ENCODE measurements at regions not wholly inside any gene's neighbourhood (a gene's known extent, or its start where the extent isn't known, plus 50 kb on each side); places are given as distances from the start of the nearest gene placed in this dataset.
"Not testable (repeated sequence)": the region's sequence is repeated elsewhere in the genome, so short reads cannot be mapped to it uniquely, and the experiment has no call there.

GRCh38 chr9:75814667-75815066 is 75.8 kb upstream of the PCSK5 start:
- H2AFZ ChIP-seq (ENCODE audit: low read depth, low read length): no peak overlapping the region
- H3K27ac ChIP-seq (ENCODE audit: low read length): no peak overlapping the region
- H3K79me2 ChIP-seq (ENCODE audit: low read length): no peaks in the 10 kb centered on the region
- TF ChIP-seq CTCF (IDR thresholded peaks at IDR 0.05; ENCODE audit: low read depth, low read length) (no peak), EZH2phosphoT487 (IDR thresholded peaks at IDR 0.05; ENCODE audit: low read depth) (no peak)
- H3K4me1 ChIP-seq (ENCODE audit: low read length): no peaks in the 10 kb centered on the region
- no peaks in the 10 kb centered on the region for H3K27me3 ChIP-seq (ENCODE audit: low read depth, low read length)
- H3K9ac ChIP-seq (ENCODE audit: low read length): no peak overlapping the region
- no peak overlapping the region for H3K4me3 ChIP-seq (ENCODE audit: low read length)
- no peaks in the 10 kb centered on the region for H4K20me1 ChIP-seq (ENCODE audit: insufficient read depth, low read length)
- no peaks in the 10 kb centered on the region for H3K36me3 ChIP-seq (replicated peaks; ENCODE audit: low read depth, low read length)
- no peak overlapping the region for H3K4me2 ChIP-seq (ENCODE audit: low read length)
- H3K9me3 ChIP-seq (ENCODE audit: insufficient read depth, low read length): no peaks in the 10 kb centered on the region

DNA sequence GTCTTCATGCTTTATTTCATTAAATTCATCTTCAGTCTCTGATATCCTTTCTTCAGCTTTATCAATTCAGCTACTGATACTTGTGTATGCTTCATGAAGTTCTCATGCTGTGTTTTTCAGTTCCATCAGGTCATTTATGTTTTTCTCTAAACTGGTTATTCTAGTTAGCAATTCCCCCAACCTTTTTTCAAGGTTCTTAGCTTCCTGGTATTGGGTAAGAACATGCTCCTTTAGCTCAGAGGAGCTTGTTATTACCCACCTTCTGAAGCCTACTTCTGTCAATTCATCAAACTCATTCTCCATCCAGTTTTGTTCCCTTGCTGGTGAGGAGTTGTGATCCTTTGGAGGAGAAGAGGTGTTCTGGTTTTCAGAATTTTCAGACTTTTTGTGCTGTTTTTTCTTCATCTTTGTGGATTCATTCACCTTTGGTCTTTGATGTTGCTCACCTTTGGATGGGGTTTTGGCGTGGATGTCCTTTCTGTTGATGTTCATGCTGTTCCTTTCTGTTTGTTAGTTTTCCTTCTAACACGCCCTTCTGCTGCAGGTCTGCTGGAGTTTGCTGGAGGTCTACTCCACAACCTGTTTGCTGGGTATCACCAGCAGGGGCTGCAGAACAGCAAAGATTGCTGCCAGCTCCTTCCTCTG is 69.9 kb upstream of the PCSK5 start:
- H3K4me2 ChIP-seq (ENCODE audit: low read length); H3K9me3 ChIP-seq (ENCODE audit: insufficient read depth, low read length); H3K9ac ChIP-seq (ENCODE audit: low read length); H3K36me3 ChIP-seq (replicated peaks; ENCODE audit: low read depth, low read length); H3K79me2 ChIP-seq (ENCODE audit: low read length); H3K27me3 ChIP-seq (ENCODE audit: low read depth, low read length); H4K20me1 ChIP-seq (ENCODE audit: insufficient read depth, low read length); H2AFZ ChIP-seq (ENCODE audit: low read depth, low read length); H3K4me1 ChIP-seq (ENCODE audit: low read length); H3K4me3 ChIP-seq (ENCODE audit: low read length); H3K27ac ChIP-seq (ENCODE audit: low read length): not testable (repeated sequence)

- TF ChIP-seq CTCF (IDR thresholded peaks at IDR 0.05; ENCODE audit: low read depth, low read length): no peak
- Histone ChIP-seq H3K4me1 (ENCODE audit: low read length) (no peaks in the 10 kb centered on the region), H3K79me2 (ENCODE audit: low read length) (no peaks in the 10 kb centered on the region), H2AFZ (ENCODE audit: low read depth, low read length) (no peak overlapping the region), H3K9ac (ENCODE audit: low read length) (no peak overlapping the region), H3K27ac (ENCODE audit: low read length) (no peak overlapping the region), H3K4me3 (ENCODE audit: low read length) (no peak overlapping the region), H3K9me3 (ENCODE audit: insufficient read depth, low read length) (no peaks in the 10 kb centered on the region), H3K36me3 (replicated peaks; ENCODE audit: low read depth, low read length) (no peaks in the 10 kb centered on the region), H3K4me2 (ENCODE audit: low read length) (no peak overlapping the region), H4K20me1 (ENCODE audit: insufficient read depth, low read length) (no peaks in the 10 kb centered on the region), H3K27me3 (ENCODE audit: low read depth, low read length) (no peaks in the 10 kb centered on the region)
These were observed 67.3 kb upstream of the PCSK5 start for GRCh38 chr9:75823151-75823550.

DNA sequence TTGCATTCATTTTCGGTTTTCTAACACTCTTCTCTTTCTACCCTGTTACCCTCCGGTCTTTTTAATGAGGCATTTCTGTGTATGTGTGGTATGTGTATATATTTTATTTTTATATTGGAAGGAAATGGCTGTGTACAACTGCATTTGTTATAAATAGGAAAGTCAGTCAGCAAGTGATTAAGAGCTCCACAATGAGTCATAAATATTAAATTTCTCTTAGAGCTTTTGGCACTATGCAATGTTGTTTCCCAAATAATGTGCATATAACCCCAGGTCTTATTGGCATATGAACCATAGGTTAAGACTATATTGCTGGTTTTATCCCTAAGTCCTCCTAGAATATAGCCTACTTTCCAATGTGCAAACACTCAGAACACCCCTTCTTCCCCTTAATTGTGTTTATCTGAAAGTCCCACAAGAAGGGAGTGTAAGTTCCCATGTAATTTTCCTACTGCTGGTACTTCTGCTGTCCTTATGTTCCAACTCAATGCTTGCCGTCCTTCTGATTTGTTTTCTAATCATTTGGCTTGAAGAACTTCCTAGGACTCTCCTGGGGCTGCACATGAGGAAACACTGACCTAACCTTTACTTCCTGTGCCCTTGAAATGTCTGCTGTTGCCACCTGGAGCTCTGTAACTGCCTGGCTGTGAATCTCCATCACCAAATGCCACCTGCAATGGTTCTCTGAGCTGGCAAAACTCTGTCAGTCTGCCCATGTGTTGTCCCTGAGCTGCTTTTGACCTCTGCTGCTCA is 65.5 kb upstream of the PCSK5 start:
- Histone ChIP-seq H3K4me1 (ENCODE audit: low read length) (no peaks in the 10 kb centered on the region), H3K9me3 (ENCODE audit: insufficient read depth, low read length) (no peaks in the 10 kb centered on the region), H3K9ac (ENCODE audit: low read length) (no peak overlapping the region), H3K36me3 (replicated peaks; ENCODE audit: low read depth, low read length) (no peaks in the 10 kb centered on the region), H3K4me2 (ENCODE audit: low read length) (no peak overlapping the region), H4K20me1 (ENCODE audit: insufficient read depth, low read length) (no peaks in the 10 kb centered on the region), H3K79me2 (ENCODE audit: low read length) (no peaks in the 10 kb centered on the region), H3K27ac (ENCODE audit: low read length) (no peak overlapping the region), H3K27me3 (ENCODE audit: low read depth, low read length) (no peaks in the 10 kb centered on the region), H3K4me3 (ENCODE audit: low read length) (no peak overlapping the region), H2AFZ (ENCODE audit: low read depth, low read length) (no peak overlapping the region)
- TF ChIP-seq EZH2phosphoT487 (IDR thresholded peaks at IDR 0.05; ENCODE audit: low read depth): no peak
- no peak for TF ChIP-seq CTCF (IDR thresholded peaks at IDR 0.05; ENCODE audit: low read depth, low read length)

Measured in OCI-LY3 (cell line).